H1 (cell line): ENCODE measurements at regions not wholly inside any gene's neighbourhood (a gene's known extent, or its start where the extent isn't known, plus 50 kb on each side); places are given as distances from the start of the nearest gene placed in this dataset.

Experiments used
- EGR1 ChIP-seq: IDR thresholded peaks from 2 replicates; pipeline ENCODE4 v1.6.1; 2011; ENCODE audit warnings: low read depth, low read length, borderline replicate concordance
- GABPA ChIP-seq: IDR thresholded peaks from 2 replicates; pipeline ENCODE4 v1.6.1; 2011; ENCODE audit warnings: mild to moderate bottlenecking, low read length, moderate library complexity, borderline replicate concordance; ENCODE audit not compliant: insufficient read depth
- NRF1 ChIP-seq: IDR thresholded peaks from 2 replicates; pipeline ENCODE4 v1.6.1; 2011; ENCODE audit warnings: mild to moderate bottlenecking, low read depth, low read length, improper control_type of control experiment
- POLR2A ChIP-seq, 2 experiments: IDR thresholded peaks; 1 replicate in 1 of 2; 2 replicates in 1 of 2; pipeline ENCODE4 v1.6.1; 2011; ENCODE audit warnings: low read depth in 2 of 2, low read length in 2 of 2, mild to moderate bottlenecking in 2 of 2; ENCODE audit errors: control extremely low read depth in 1 of 2
- POLR2AphosphoS5 ChIP-seq: IDR thresholded peaks from 2 replicates; pipeline ENCODE4 v1.6.1; 2011; ENCODE audit warnings: low read depth, low read length
- RFX5 ChIP-seq: IDR thresholded peaks from 2 replicates; pipeline ENCODE4 v1.6.1; 2011; ENCODE audit warnings: low read depth, low read length, improper control_type of control experiment, borderline replicate concordance
- SP1 ChIP-seq: IDR thresholded peaks from 2 replicates; pipeline ENCODE4 v1.6.1; 2011; ENCODE audit warnings: low read depth, low read length
- TAF1 ChIP-seq: IDR thresholded peaks from 2 replicates; pipeline ENCODE4 v1.6.1; 2011; ENCODE audit warnings: mild to moderate bottlenecking, low read depth, low read length
- TBP ChIP-seq: IDR thresholded peaks from 2 replicates; pipeline ENCODE4 v1.6.1; 2011; ENCODE audit warnings: low read depth, low read length, improper control_type of control experiment
- TF ChIP-seq, protein P1 (sequence below), 3 experiments: IDR thresholded peaks; 1 replicate in 2 of 3; 2 replicates in 1 of 3; pipeline versions ENCODE4 v1.5.1 to v1.6.1; 2011; ENCODE audit warnings: low read length in 3 of 3, mild to moderate bottlenecking in 3 of 3, inconsistent platforms in 2 of 3, low read depth in 1 of 3, moderate library complexity in 1 of 3; ENCODE audit not compliant: insufficient read depth in 1 of 3; ENCODE audit errors: control extremely low read depth in 1 of 3
- TF ChIP-seq, protein P2 (sequence below): IDR thresholded peaks from 2 replicates; pipeline ENCODE4 v1.6.1; 2011; ENCODE audit warnings: low read depth, mild to moderate bottlenecking, low read length; ENCODE audit not compliant: insufficient read depth
- TF ChIP-seq, protein P3 (sequence below): IDR thresholded peaks from 2 replicates; pipeline ENCODE4 v1.6.1; 2012; ENCODE audit warnings: inconsistent platforms
- TF ChIP-seq, protein P4 (sequence below): IDR thresholded peaks from 2 replicates; pipeline ENCODE4 v1.6.1; 2012; ENCODE audit warnings: inconsistent platforms

DNA sequence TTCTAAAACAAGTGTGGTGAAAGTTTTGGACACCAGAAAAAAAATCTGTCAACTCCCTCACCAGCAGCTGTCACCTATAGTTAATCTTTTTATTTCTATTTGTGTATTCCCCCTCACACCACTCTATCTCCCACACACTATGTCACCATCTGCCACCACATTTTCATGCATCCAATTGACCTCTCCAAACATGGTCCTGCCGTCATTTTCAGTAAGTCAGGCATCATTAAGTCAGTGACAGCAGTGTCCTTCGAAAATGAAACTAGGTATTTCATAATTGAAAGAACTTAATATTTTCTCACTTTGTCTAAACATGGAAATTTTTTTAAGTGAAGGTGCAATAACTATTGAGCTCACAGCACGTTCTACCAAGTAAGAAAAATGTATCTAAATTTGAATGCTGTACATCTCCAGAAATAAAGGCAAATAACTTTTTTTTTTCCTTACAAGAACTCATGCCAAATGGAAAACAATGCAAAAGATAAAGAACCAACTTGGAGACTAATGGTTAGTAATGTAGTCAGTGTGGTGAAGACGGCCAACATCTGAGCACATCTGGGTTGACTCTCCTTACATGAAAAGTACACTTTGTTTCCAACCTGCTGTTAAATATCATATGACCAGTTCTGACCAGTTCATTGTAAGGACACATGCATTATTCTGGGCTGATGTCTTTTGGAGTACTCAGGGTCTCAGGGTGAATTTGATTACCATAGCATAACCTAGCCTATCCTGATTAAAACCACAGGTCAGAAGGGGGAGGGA lies 623.3 kb upstream of the MANEA start:
- TF ChIP-seq, protein P1, sequence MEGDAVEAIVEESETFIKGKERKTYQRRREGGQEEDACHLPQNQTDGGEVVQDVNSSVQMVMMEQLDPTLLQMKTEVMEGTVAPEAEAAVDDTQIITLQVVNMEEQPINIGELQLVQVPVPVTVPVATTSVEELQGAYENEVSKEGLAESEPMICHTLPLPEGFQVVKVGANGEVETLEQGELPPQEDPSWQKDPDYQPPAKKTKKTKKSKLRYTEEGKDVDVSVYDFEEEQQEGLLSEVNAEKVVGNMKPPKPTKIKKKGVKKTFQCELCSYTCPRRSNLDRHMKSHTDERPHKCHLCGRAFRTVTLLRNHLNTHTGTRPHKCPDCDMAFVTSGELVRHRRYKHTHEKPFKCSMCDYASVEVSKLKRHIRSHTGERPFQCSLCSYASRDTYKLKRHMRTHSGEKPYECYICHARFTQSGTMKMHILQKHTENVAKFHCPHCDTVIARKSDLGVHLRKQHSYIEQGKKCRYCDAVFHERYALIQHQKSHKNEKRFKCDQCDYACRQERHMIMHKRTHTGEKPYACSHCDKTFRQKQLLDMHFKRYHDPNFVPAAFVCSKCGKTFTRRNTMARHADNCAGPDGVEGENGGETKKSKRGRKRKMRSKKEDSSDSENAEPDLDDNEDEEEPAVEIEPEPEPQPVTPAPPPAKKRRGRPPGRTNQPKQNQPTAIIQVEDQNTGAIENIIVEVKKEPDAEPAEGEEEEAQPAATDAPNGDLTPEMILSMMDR (IDR thresholded peaks at IDR 0.05; ENCODE audit: control extremely low read depth in 1 of 3, insufficient read depth in 1 of 3, low read depth in 1 of 3, low read length in 3 of 3): no peak
- TF ChIP-seq, protein P2, sequence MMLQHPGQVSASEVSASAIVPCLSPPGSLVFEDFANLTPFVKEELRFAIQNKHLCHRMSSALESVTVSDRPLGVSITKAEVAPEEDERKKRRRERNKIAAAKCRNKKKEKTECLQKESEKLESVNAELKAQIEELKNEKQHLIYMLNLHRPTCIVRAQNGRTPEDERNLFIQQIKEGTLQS: no peak
- TF ChIP-seq SP1: no peak
- no peak for TF ChIP-seq POLR2A (IDR thresholded peaks at IDR 0.05; ENCODE audit: control extremely low read depth in 1 of 2, low read depth in 2 of 2, low read length in 2 of 2)
- TF ChIP-seq, protein P3, sequence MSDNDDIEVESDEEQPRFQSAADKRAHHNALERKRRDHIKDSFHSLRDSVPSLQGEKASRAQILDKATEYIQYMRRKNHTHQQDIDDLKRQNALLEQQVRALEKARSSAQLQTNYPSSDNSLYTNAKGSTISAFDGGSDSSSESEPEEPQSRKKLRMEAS: no peak
- TF ChIP-seq GABPA: no peak
- TF ChIP-seq TBP: no peak
- no peak for TF ChIP-seq NRF1
- no peak for TF ChIP-seq POLR2AphosphoS5
- no peak for TF ChIP-seq TAF1
- TF ChIP-seq RFX5: no peak
- no peak for TF ChIP-seq EGR1
- TF ChIP-seq, protein P4, sequence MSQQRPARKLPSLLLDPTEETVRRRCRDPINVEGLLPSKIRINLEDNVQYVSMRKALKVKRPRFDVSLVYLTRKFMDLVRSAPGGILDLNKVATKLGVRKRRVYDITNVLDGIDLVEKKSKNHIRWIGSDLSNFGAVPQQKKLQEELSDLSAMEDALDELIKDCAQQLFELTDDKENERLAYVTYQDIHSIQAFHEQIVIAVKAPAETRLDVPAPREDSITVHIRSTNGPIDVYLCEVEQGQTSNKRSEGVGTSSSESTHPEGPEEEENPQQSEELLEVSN: no peak
